Ovary (tissue), 3 donors: ENCODE measurements at regions not wholly inside any gene's neighbourhood (a gene's known extent, or its start where the extent isn't known, plus 50 kb on each side); places are given as distances from the start of the nearest gene placed in this dataset.

Experiments used
- EP300 ChIP-seq: sonication (generic); formaldehyde crosslinking; IDR thresholded peaks from one replicate; pipeline ENCODE4 v1.6.1; 2017; ENCODE audit warnings: antibody characterized with exemption
- POLR2A ChIP-seq: fragments of 450-650 bp; IDR thresholded peaks from one replicate; pipeline ENCODE4 v1.6.1; 2017; ENCODE audit warnings: antibody characterized with exemption, mild to moderate bottlenecking, moderate library complexity
- TF ChIP-seq, protein P1 (sequence below), 3 donors: fragments of 450-650 bp in 2 of 3; fragments of 200-600 bp in 1 of 3; IDR thresholded peaks; one replicate each; pipeline versions ENCODE4 v1.5.1 to v1.8.0; 2016 to 2022; ENCODE audit warnings: antibody characterized with exemption in 3 of 3, mild to moderate bottlenecking in 1 of 3
- donor health status: DM: no; HTN: no; CAD: no.

DNA sequence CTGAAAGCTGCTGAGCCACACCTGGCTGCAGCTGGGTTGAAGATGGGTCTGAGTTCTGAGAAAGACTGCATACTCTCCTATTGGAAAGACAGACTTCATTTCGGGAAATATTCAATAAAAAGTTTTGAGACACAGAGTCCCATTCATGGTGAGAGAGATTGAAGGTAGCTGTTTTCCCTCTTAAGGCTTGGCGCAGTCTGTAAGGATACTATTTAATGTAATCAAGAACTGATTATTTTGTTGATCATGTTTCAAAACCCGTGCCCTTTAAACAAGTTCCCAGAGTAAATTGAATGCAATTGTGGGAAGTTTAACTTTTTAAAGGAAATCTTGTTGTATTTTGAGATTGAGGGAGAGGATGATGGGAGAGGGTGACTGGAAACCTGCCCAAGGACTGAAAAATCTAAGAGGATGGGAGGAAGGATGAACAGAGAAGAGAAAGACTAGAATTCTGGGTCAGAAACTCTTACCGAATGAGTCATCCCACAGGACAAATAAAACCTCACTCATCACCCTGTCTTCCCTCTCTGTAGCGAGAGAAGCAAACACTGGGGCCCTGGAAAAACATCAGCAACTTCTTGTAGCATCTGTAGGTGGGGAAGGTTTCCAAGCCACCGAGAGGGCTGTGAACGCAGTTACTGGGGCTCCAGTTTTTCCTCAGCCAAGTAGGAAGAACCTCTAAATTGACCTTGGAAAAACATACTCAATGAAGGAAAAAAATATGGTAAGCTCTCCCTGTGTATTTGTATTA, 193.2 kb upstream of the TPRG1 start:
- TF ChIP-seq, protein P1, sequence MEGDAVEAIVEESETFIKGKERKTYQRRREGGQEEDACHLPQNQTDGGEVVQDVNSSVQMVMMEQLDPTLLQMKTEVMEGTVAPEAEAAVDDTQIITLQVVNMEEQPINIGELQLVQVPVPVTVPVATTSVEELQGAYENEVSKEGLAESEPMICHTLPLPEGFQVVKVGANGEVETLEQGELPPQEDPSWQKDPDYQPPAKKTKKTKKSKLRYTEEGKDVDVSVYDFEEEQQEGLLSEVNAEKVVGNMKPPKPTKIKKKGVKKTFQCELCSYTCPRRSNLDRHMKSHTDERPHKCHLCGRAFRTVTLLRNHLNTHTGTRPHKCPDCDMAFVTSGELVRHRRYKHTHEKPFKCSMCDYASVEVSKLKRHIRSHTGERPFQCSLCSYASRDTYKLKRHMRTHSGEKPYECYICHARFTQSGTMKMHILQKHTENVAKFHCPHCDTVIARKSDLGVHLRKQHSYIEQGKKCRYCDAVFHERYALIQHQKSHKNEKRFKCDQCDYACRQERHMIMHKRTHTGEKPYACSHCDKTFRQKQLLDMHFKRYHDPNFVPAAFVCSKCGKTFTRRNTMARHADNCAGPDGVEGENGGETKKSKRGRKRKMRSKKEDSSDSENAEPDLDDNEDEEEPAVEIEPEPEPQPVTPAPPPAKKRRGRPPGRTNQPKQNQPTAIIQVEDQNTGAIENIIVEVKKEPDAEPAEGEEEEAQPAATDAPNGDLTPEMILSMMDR (IDR thresholded peaks at IDR 0.05): no peak
- TF ChIP-seq EP300: no peak
- no peak for TF ChIP-seq POLR2A
